Astrocyte (in vitro differentiated cells and primary cell): ENCODE measurements at regions not wholly inside any gene's neighbourhood (a gene's known extent, or its start where the extent isn't known, plus 50 kb on each side); places are given as distances from the start of the nearest gene placed in this dataset.

Source experiments
- DNase-seq: peaks from one replicate; pipeline ENCODE4 v3.0.0-alpha.2; 2010; ENCODE audit warnings: low read depth
- FAIRE-seq: peaks from 2 replicates; lab custom pipeline; 2011; peaks lifted over from hg19 to GRCh38; lab: Jason Lieb, UNC
- H2AFZ ChIP-seq: 2 replicates; pipeline ENCODE4 v1.6.0; 2012; ENCODE audit warnings: low read depth, low read length, inconsistent platforms
- H3K27ac ChIP-seq: 2 replicates; pipeline ENCODE4 v1.5.1; 2011; ENCODE audit warnings: low read depth, low read length, inconsistent platforms
- H3K27me3 ChIP-seq: 2 replicates; pipeline ENCODE4 v1.6.0; 2011; ENCODE audit warnings: low read length, inconsistent platforms; ENCODE audit not compliant: insufficient read depth
- H3K36me3 ChIP-seq: 2 replicates; pipeline ENCODE4 v1.5.1; 2011; ENCODE audit warnings: low read length, inconsistent platforms; ENCODE audit not compliant: insufficient read depth
- H3K4me1 ChIP-seq: 2 replicates; pipeline ENCODE4 v1.5.1; 2011; ENCODE audit warnings: low read length, inconsistent platforms; ENCODE audit not compliant: insufficient read depth
- H3K4me2 ChIP-seq: 2 replicates; pipeline ENCODE4 v1.6.0; 2012; ENCODE audit warnings: low read length, inconsistent platforms
- H3K4me3 ChIP-seq: 2 replicates; pipeline ENCODE4 v1.5.1; 2011; ENCODE audit warnings: low read depth, mild to moderate bottlenecking, low read length, inconsistent platforms; ENCODE audit not compliant: insufficient read depth
- H3K79me2 ChIP-seq: 2 replicates; pipeline ENCODE4 v1.6.0; 2012; ENCODE audit warnings: mild to moderate bottlenecking, low read length, inconsistent platforms; ENCODE audit not compliant: insufficient read depth
- H3K9ac ChIP-seq: 2 replicates; pipeline ENCODE4 v1.6.0; 2012; ENCODE audit warnings: mild to moderate bottlenecking, low read length, inconsistent platforms
- H3K9me3 ChIP-seq: 2 replicates; pipeline ENCODE4 v1.5.1; 2012; ENCODE audit warnings: low read depth, mild to moderate bottlenecking, low read length, inconsistent platforms; ENCODE audit not compliant: insufficient read depth
- H4K20me1 ChIP-seq: 2 replicates; pipeline ENCODE4 v1.6.0; 2012; ENCODE audit warnings: low read length, inconsistent platforms; ENCODE audit not compliant: insufficient read depth
- H3K27ac Mint-ChIP-seq: one replicate; pipeline ENCODE4 v1.8.0; 2021; ENCODE audit warnings: mild to moderate bottlenecking, mixed read lengths; ENCODE audit not compliant: unreplicated experiment
- H3K27me3 Mint-ChIP-seq: one replicate; pipeline ENCODE4 v1.8.0; 2021; ENCODE audit warnings: low read depth, mixed read lengths; ENCODE audit not compliant: unreplicated experiment
- H3K36me3 Mint-ChIP-seq: one replicate; pipeline ENCODE4 v1.8.0; 2021; ENCODE audit warnings: low read depth, mixed read lengths; ENCODE audit not compliant: unreplicated experiment
- H3K4me1 Mint-ChIP-seq: one replicate; pipeline ENCODE4 v1.8.0; 2021; ENCODE audit warnings: low read depth, mixed read lengths; ENCODE audit not compliant: unreplicated experiment
- H3K4me3 Mint-ChIP-seq: one replicate; pipeline ENCODE4 v1.8.0; 2021; ENCODE audit warnings: mild to moderate bottlenecking, moderate library complexity, mixed read lengths; ENCODE audit not compliant: unreplicated experiment
- H3K9me3 Mint-ChIP-seq: one replicate; pipeline ENCODE4 v1.8.0; 2021; ENCODE audit warnings: mild to moderate bottlenecking, mixed read lengths; ENCODE audit not compliant: unreplicated experiment
- EZH2 ChIP-seq: IDR thresholded peaks from 2 replicates; pipeline ENCODE4 v1.6.1; 2012; ENCODE audit warnings: mild to moderate bottlenecking, low read length, inconsistent platforms; ENCODE audit not compliant: insufficient read depth
- TF ChIP-seq, protein P1 (sequence below): IDR thresholded peaks from 2 replicates; pipeline ENCODE4 v1.5.1; 2011; ENCODE audit warnings: low read depth, mild to moderate bottlenecking, inconsistent platforms, low read length, moderate library complexity; ENCODE audit not compliant: insufficient read depth

- no peak overlapping the region for H3K27ac Mint-ChIP-seq
- peaks cover 1% of the 10 kb centered on the region for H3K9me3 Mint-ChIP-seq
- TF ChIP-seq EZH2, result no peak
- TF ChIP-seq, protein P1, sequence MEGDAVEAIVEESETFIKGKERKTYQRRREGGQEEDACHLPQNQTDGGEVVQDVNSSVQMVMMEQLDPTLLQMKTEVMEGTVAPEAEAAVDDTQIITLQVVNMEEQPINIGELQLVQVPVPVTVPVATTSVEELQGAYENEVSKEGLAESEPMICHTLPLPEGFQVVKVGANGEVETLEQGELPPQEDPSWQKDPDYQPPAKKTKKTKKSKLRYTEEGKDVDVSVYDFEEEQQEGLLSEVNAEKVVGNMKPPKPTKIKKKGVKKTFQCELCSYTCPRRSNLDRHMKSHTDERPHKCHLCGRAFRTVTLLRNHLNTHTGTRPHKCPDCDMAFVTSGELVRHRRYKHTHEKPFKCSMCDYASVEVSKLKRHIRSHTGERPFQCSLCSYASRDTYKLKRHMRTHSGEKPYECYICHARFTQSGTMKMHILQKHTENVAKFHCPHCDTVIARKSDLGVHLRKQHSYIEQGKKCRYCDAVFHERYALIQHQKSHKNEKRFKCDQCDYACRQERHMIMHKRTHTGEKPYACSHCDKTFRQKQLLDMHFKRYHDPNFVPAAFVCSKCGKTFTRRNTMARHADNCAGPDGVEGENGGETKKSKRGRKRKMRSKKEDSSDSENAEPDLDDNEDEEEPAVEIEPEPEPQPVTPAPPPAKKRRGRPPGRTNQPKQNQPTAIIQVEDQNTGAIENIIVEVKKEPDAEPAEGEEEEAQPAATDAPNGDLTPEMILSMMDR, result no peak
- no peaks in the 10 kb centered on the region for H3K36me3 Mint-ChIP-seq
- no peaks in the 10 kb centered on the region for H3K79me2 ChIP-seq
- DNase-seq, result no peak
- no peak overlapping the region for H3K4me3 ChIP-seq
- H2AFZ ChIP-seq, result no peak overlapping the region
- peaks cover 50% of the 10 kb centered on the region for H3K27me3 Mint-ChIP-seq
- no peaks in the 10 kb centered on the region for H3K4me1 ChIP-seq
- no peaks in the 10 kb centered on the region for H3K4me1 Mint-ChIP-seq
- no peaks in the 10 kb centered on the region for H3K36me3 ChIP-seq
- no peak overlapping the region for H3K4me2 ChIP-seq
- no peak for FAIRE-seq
- no peak overlapping the region for H3K4me3 Mint-ChIP-seq
- no peaks in the 10 kb centered on the region for H4K20me1 ChIP-seq
- no peaks in the 10 kb centered on the region for H3K9me3 ChIP-seq
- H3K27ac ChIP-seq, result no peak overlapping the region
- no peaks in the 10 kb centered on the region for H3K27me3 ChIP-seq
- no peak overlapping the region for H3K9ac ChIP-seq
Measured at GRCh38 chr2:128771401-128771800, 452.7 kb upstream of the HS6ST1 start.

GRCh38 chr2:128772671-128773070 is 454.0 kb upstream of the HS6ST1 start:
- H3K9me3 Mint-ChIP-seq, result peaks cover under 1% of the 10 kb centered on the region
- Histone ChIP-seq H4K20me1 (no peaks in the 10 kb centered on the region), H2AFZ (no peak overlapping the region), H3K79me2 (no peaks in the 10 kb centered on the region), H3K27me3 (no peaks in the 10 kb centered on the region), H3K36me3 (no peaks in the 10 kb centered on the region), H3K9ac (no peak overlapping the region), H3K4me2 (no peak overlapping the region), H3K4me3 (no peak overlapping the region), H3K9me3 (no peaks in the 10 kb centered on the region), H3K27ac (no peak overlapping the region), H3K4me1 (no peaks in the 10 kb centered on the region)
- no peak overlapping the region for H3K4me3 Mint-ChIP-seq
- TF ChIP-seq, protein P1, result no peak
- TF ChIP-seq EZH2, result no peak
- FAIRE-seq (no peak), DNase-seq (no peak)
- H3K27ac Mint-ChIP-seq, result no peak overlapping the region
- no peaks in the 10 kb centered on the region for H3K36me3 Mint-ChIP-seq
- peaks cover 52% of the 10 kb centered on the region for H3K27me3 Mint-ChIP-seq
- H3K4me1 Mint-ChIP-seq, result peaks cover under 1% of the 10 kb centered on the region

- Mint-ChIP-seq H3K27ac (no peak overlapping the region), H3K36me3 (no peaks in the 10 kb centered on the region), H3K4me1 (peaks cover 3% of the 10 kb centered on the region), H3K27me3 (peaks cover 53% of the 10 kb centered on the region), H3K4me3 (no peak overlapping the region), H3K9me3 (peaks cover 2% of the 10 kb centered on the region)
- no peak overlapping the region for H3K4me2 ChIP-seq
- no peaks in the 10 kb centered on the region for H3K4me1 ChIP-seq
- H3K36me3 ChIP-seq, result no peaks in the 10 kb centered on the region
- H2AFZ ChIP-seq, result no peak overlapping the region
- H3K27me3 ChIP-seq, result no peaks in the 10 kb centered on the region
- no peak for TF ChIP-seq EZH2
- TF ChIP-seq, protein P1, result no peak
- no peaks in the 10 kb centered on the region for H3K9me3 ChIP-seq
- no peak overlapping the region for H3K9ac ChIP-seq
- no peak for FAIRE-seq
- no peaks in the 10 kb centered on the region for H4K20me1 ChIP-seq
- no peak for DNase-seq
- no peak overlapping the region for H3K4me3 ChIP-seq
- no peaks in the 10 kb centered on the region for H3K79me2 ChIP-seq
- H3K27ac ChIP-seq, result no peak overlapping the region
Measured at GRCh38 chr2:128773641-128774319, 455.1 kb upstream of the HS6ST1 start.
